Activated naive CD4-positive, alpha-beta T cell (primary cell): ENCODE measurements at regions not wholly inside any gene's neighbourhood (a gene's known extent, or its start where the extent isn't known, plus 50 kb on each side); places are given as distances from the start of the nearest gene placed in this dataset.

ENCODE experiments used
- DNase-seq, 4 experiments: peaks; one replicate each; lab custom pipeline; 2025; lab: John Stamatoyannopoulos, UW

- no peak for DNase-seq
Observed at GRCh38 chr1:87560601-87561360, 232.1 kb downstream of the LMO4 start.

- DNase-seq, result no peak
Observed at GRCh38 chr1:87563211-87563610, 234.5 kb downstream of the LMO4 start.

GRCh38 chr1:87565861-87566260 lies 237.2 kb downstream of the LMO4 start:
- no peak for DNase-seq

- DNase-seq, result no peak
Observed at GRCh38 chr1:87568005-87568404, 239.3 kb downstream of the LMO4 start.

GRCh38 chr1:87568911-87569310 lies 240.2 kb downstream of the LMO4 start:
- no peak for DNase-seq

- no peak for DNase-seq
Observed at GRCh38 chr1:87572008-87572407, 243.3 kb downstream of the LMO4 start.

- no peak for DNase-seq
Observed at GRCh38 chr1:87572891-87573290, 244.2 kb downstream of the LMO4 start.

GRCh38 chr1:87575528-87575927 lies 246.8 kb downstream of the LMO4 start:
- no peak for DNase-seq

- no peak for DNase-seq
Observed at GRCh38 chr1:87578464-87578863, 249.8 kb downstream of the LMO4 start.

GRCh38 chr1:87583459-87583858 lies 254.8 kb downstream of the LMO4 start:
- no peak for DNase-seq

- DNase-seq, result no peak
Observed at GRCh38 chr1:87584586-87584985, 255.9 kb downstream of the LMO4 start.

- no peak for DNase-seq
Observed at GRCh38 chr1:87586501-87586900, 257.8 kb downstream of the LMO4 start.

GRCh38 chr1:87588495-87588894 lies 259.8 kb downstream of the LMO4 start:
- DNase-seq, result no peak

- no peak for DNase-seq
Observed at GRCh38 chr1:87591492-87591891, 262.8 kb downstream of the LMO4 start.

- DNase-seq, result no peak
Observed at GRCh38 chr1:87592156-87592555, 263.5 kb downstream of the LMO4 start.

GRCh38 chr1:87594736-87595383 lies 266.2 kb downstream of the LMO4 start:
- DNase-seq, result no peak

- no peak for DNase-seq
Observed at GRCh38 chr1:87595384-87595781, 266.7 kb downstream of the LMO4 start.

- DNase-seq, result no peak
Observed at GRCh38 chr1:87598429-87598828, 269.7 kb downstream of the LMO4 start.

- DNase-seq, result no peak
Observed at GRCh38 chr1:87599569-87599968, 270.9 kb downstream of the LMO4 start.

GRCh38 chr1:87600055-87600850 lies 271.6 kb downstream of the LMO4 start:
- DNase-seq, result no peak

- DNase-seq, result no peak
Observed at GRCh38 chr1:87600854-87601253, 272.2 kb downstream of the LMO4 start.

GRCh38 chr1:87603626-87604025 lies 274.9 kb downstream of the LMO4 start:
- no peak for DNase-seq

GRCh38 chr1:87612956-87613355 lies 284.3 kb downstream of the LMO4 start:
- DNase-seq, result no peak
